Keratinocyte (primary cell): ENCODE measurements at regions not wholly inside any gene's neighbourhood (a gene's known extent, or its start where the extent isn't known, plus 50 kb on each side); places are given as distances from the start of the nearest gene placed in this dataset.

Experiments
- CTCF ChIP-seq, 3 experiments: IDR thresholded peaks in 1 of 3; conservative IDR thresholded peaks in 1 of 3; optimal IDR thresholded peaks in 1 of 3; 2 replicates in 2 of 3; 3 replicates in 1 of 3; pipeline versions ENCODE3 to v1.5.1; 2011; ENCODE audit warnings: low read length in 3 of 3, mild to moderate bottlenecking in 3 of 3, moderate library complexity in 2 of 3, control low read depth in 1 of 3, inconsistent platforms in 1 of 3; ENCODE audit not compliant: insufficient read depth in 2 of 3; ENCODE audit errors: extremely low read depth in 1 of 3
- EZH2 ChIP-seq: IDR thresholded peaks from one replicate; pipeline ENCODE4 v1.6.1; 2012; ENCODE audit warnings: inconsistent platforms, mild to moderate bottlenecking, low read length, moderate library complexity

- no peak for TF ChIP-seq CTCF (optimal IDR thresholded peaks at IDR 0.05 in 1 of 3, IDR thresholded peaks at IDR 0.05 in 1 of 3, conservative IDR thresholded peaks at IDR 0.05 in 1 of 3; ENCODE audit: extremely low read depth in 1 of 3, insufficient read depth in 2 of 3, low read length in 3 of 3)
- TF ChIP-seq EZH2, result no peak
Measured at GRCh38 chr22:48356731-48357130, 1470.9 kb downstream of the BRD1 start.
